NCI-H82 treated with DMSO at 0.1 percent for 48 hours (cell line): ENCODE measurements at regions not wholly inside any gene's neighbourhood (a gene's known extent, or its start where the extent isn't known, plus 50 kb on each side); places are given as distances from the start of the nearest gene placed in this dataset.
"Not testable (repeated sequence)": the region's sequence is repeated elsewhere in the genome, so short reads cannot be mapped to it uniquely, and the experiment has no call there.

ENCODE experiments used
- DNase-seq: peaks from one replicate; lab custom pipeline; 2025; ENCODE audit not compliant: unreplicated experiment; lab: John Stamatoyannopoulos, UW

DNA sequence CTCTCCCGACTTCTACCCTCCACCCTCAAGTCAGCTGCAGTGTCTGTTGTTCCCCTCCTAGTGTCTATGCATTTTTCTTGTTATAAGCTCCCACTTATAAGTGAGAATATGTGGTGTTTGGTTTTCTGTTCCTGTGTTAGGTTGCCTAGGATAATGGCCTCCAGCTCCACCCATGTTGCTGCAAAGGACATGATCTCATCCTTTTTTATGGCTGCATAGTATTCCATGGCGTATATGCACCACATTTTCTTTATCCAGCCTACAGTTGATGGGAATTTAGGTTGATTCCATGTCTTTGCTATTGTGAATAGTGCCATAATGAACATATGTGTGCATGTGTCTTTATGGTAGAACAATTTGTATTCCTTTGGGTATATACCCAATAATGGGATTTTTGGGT lies 80.7 kb downstream of the SPTSSA start:
- DNase-seq, result not testable (repeated sequence)

GRCh38 chr14:34380471-34380845 lies 81.6 kb downstream of the SPTSSA start:
- no peak for DNase-seq

DNA sequence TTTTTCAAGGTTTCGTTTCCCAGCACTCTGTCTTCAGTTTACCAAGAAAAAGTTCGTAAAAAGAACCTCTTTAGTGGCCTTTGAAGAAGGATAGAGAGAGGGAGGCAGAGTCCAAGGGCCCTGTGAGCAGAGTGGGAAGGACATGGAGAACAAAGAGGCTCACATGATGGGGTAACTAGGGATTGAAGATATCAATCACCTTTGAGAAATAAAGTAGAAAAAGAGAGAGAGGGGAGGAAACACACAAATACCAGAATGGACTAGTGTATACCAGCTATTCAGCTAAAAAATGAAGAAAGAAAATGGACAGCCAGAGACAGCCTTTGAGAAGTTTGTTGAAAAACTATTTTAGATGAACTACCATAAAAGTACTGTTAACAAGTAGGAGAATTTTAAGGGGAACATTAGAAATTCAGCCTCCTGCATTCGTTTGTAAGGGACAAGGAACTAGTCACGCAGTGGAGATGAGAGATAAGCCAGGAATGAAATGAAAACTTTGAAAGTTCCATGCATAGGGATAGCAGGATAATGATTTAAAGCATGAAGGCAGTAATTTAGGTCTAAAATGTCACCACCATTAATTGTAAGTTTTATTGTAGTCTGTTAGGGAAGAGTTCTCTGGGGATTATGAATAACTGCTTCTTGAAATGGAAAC lies 82.1 kb downstream of the SPTSSA start:
- DNase-seq, result no peak

GRCh38 chr14:34376649-34377267 lies 85.3 kb downstream of the SPTSSA start:
- no peak for DNase-seq

DNA sequence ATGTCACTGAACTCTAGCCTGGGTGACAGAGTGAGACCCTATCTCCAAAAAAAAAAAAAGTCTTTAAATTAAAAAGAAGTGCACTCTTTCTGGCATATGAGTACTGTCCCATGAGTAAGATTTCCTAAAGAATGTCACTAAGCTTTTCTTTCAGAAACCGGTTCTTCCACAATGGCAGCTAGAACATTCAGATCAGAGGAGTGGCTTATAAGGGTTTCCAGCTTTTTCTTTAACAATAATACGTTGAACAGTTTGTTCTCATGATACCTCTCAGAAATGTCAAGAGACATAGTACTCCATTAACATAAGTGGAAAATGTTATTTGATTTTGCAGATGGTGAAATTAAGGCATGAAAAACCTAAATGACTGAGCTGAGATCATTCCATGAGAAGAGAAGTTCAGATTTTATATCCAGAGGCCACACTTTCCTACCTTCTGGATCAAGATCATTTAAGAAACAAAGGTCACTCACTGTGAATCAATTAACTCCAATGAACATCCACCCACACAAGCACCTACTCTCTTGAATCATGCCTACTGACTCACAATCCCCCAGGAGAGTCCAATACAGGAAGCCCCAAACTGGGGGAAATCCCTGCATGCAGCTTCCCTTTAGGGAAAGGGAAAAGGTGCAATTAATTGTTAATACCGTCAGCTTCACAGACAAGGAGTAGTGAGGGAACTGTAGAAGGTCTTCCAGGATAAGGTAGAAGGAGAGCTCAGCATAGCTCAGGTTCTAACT lies 86.9 kb downstream of the SPTSSA start:
- DNase-seq, result no peak

DNA sequence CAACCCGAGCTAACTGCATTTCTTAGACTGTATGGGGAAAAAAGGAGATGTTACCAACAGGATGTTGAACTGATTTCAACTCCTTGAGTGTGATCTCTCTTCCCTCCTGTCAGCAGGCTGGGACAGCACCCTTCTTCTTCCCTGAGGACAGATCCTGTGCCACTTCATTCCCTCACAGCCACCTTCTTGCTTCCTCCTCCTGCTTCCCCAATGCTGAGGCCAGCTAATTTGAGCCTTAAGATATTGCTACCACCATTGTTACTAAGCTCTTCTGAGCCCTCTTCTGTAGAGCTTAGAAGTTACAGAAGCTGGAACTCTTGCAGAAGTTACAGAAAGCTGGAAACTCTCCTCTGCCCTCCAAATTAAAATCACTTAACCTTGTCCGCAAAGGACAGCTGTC lies 88.8 kb downstream of the SPTSSA start:
- DNase-seq, result no peak

DNA sequence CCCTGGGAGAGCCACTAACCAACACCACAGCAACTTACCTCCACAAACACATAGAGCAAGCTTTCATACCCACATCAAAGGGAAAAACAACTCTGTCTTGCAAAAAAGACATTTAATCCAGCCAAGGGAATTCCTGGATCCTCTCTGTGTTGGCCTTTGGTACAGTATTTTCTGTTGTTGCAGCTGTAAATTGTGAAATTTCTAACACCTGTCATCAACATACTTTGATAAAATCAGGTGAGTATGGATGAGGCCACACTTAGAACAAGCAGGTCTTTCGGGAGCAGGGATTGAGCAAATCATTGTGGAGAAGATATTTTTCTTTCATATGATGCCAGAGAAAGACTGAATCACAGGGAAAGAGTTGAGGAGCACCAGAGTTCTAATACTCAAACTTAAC lies 89.3 kb downstream of the SPTSSA start:
- DNase-seq, result no peak

- DNase-seq, result no peak
Observed at GRCh38 chr14:34369648-34370030, 92.4 kb downstream of the SPTSSA start.

DNA sequence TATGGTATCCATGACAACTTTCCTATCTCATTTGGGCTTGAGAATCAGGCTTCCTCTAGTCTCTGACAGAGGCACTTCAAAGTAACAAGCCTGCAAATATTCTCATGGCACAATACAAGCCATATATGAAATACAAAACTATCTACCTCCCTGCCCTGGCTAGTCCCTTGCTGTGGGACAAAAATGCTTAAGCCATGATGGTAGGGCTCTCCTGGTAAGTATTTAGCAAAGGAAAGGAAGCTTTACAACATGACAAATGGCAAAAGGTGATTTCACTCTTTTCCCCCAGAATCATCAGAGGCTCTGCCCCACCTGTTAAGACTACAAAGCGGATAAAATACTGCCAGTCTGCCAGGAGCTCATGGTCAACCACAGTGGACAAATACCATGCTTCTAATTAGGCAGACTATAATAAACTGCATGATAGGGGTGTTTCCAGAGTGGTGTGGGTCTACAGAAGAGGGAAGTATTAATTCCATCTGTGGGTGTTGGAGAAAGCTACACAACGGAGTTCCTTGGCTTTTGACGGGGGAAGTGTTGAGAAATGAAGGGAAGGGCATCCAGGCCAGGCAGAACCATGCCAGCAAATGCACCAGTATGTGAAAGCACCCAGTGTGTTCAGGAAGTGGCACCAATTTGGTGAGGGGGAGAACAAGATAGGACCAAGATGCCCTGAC lies 92.9 kb downstream of the SPTSSA start:
- DNase-seq, result no peak

DNA sequence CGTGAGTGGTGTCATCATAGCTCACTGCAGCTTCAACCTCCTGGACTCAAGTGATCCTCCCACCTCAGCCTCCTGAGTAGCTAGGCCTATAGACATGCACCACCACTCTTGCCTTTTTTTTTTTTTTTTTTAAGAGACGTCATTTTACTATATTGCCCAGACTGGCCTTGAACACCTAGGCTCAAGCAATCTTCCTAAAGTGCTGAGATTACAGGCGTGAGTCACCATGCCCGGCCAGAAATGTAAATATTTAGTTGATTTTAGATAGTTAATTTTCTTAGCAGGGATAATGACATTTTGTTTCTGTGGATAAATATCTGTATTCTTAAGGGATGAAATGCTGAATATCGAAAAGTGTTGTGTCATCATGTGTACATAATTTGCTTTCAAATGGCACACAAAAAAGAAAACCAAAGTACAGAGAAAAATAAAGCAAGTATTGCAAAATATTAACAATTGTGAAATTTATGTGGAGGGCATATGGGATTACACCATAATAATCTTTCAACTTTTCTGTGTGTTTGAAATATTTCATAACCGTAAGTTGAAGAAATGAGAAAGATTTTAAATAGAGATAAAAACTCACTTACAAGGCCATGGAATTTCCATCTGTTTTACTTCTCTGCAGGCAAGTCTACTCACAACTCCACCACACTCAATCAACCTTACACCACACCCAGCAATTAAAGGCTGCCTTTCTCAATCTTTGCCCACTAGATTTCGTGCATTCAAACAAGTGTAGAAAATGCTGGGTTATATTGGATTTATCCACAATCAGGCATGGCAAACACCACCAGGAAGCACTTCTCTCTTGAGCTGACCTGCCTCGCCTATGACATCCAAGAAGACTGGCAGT lies 93.7 kb downstream of the SPTSSA start:
- no peak for DNase-seq

- DNase-seq, result no peak
Observed at GRCh38 chr14:34365309-34365915, 96.6 kb downstream of the SPTSSA start.

DNA sequence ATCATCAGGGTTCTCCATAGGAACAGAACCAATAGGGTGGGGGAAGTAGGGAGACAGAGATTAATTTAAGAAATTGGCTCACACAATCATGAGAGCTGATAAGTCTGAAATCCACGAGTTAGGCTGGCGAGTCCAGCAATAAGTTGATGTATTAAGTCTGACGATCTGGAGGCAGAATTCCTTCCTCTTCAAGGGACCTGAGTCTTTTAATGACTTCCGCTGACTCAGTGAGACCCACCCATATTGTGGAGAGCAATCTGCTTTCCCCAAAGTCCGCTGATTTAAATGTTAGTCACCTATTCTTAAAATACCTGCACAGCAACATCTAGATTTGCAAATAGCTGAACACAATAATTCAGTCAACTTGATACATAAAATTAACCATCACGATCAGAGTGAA lies 97.8 kb downstream of the SPTSSA start:
- DNase-seq, result no peak

DNA sequence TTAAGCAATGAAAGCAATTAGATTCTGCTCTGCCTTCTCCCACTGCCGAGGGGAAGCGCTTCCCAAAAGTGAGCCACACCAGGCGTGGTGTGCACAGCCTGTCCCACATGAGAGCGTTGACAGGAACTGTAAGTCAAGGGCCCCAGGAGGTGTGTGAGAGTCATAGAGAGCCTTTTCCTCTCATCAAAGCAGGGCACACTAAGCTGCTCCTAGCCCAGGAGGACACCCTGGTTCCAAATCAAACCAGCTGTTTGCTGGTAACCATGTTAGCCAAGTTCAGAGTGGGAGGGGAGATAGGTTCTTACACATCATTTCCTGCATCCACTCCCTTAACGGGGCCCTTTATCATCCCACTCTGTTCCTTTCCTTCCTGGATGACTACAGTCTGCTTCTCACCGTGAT lies 98.3 kb downstream of the SPTSSA start:
- DNase-seq, result no peak

DNA sequence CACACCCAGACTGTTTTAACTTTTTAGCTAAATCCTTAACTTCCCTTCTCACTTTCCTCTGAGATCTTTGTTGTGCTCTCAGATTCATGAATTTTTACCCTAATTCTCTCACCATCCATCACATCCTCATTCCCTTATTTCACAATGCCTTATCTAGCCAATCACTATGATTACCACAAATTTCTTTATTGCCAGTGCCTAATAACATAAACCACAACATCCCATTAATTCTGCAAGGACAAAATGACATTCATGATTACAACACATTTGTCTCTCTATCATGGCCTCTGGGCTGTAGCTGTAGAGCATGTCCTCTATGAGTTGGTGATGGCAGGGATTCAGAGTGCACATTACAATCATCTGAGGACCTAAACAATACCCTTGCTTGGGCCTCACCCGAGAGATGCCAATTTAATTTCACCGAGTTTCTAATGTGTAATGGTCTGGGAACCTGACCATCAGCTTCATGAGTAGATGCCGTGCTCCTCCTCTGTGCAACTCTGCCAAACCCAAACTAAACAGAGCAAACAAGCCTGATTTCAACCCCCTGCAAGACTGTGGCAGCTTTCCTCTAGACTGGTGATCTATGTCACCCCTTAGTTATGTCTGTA lies 99.3 kb downstream of the SPTSSA start:
- DNase-seq, result no peak

- no peak for DNase-seq
Observed at GRCh38 chr14:34361504-34362011, 100.5 kb downstream of the SPTSSA start.

GRCh38 chr14:34359420-34360117 lies 102.5 kb downstream of the SPTSSA start:
- DNase-seq, result no peak

GRCh38 chr14:34356264-34356654 lies 105.8 kb downstream of the SPTSSA start:
- DNase-seq, result no peak

GRCh38 chr14:34355584-34356263 lies 106.3 kb downstream of the SPTSSA start:
- no peak for DNase-seq

- DNase-seq, result no peak
Observed at GRCh38 chr14:34354556-34354955, 107.5 kb downstream of the SPTSSA start.
